ENCODE measurements at regions not wholly inside any gene's neighbourhood (a gene's known extent, or its start where the extent isn't known, plus 50 kb on each side); places are given as distances from the start of the nearest gene placed in this dataset.

- TF ChIP-seq, protein P1, sequence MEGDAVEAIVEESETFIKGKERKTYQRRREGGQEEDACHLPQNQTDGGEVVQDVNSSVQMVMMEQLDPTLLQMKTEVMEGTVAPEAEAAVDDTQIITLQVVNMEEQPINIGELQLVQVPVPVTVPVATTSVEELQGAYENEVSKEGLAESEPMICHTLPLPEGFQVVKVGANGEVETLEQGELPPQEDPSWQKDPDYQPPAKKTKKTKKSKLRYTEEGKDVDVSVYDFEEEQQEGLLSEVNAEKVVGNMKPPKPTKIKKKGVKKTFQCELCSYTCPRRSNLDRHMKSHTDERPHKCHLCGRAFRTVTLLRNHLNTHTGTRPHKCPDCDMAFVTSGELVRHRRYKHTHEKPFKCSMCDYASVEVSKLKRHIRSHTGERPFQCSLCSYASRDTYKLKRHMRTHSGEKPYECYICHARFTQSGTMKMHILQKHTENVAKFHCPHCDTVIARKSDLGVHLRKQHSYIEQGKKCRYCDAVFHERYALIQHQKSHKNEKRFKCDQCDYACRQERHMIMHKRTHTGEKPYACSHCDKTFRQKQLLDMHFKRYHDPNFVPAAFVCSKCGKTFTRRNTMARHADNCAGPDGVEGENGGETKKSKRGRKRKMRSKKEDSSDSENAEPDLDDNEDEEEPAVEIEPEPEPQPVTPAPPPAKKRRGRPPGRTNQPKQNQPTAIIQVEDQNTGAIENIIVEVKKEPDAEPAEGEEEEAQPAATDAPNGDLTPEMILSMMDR (conservative IDR thresholded peaks at IDR 0.05; ENCODE audit: low read depth, low read length), result no peak
- TF ChIP-seq RAD21 (IDR thresholded peaks at IDR 0.05; ENCODE audit: low read length) (no peak), POLR2A (IDR thresholded peaks at IDR 0.05; ENCODE audit: low read depth, low read length) (no peak), ELK1 (IDR thresholded peaks at IDR 0.05; ENCODE audit: borderline replicate concordance, low read depth, low read length) (no peak), CHD1 (IDR thresholded peaks at IDR 0.05; ENCODE audit: low read depth, low read length) (no peak), RFX5 (IDR thresholded peaks at IDR 0.05; ENCODE audit: low read depth, low read length) (no peak)
Measured at GRCh38 chr4:177596991-177597390, 154.8 kb upstream of the AGA start.

All from IMR-90 (cell line).